GM12872 (cell line): ENCODE measurements at regions not wholly inside any gene's neighbourhood (a gene's known extent, or its start where the extent isn't known, plus 50 kb on each side); places are given as distances from the start of the nearest gene placed in this dataset.

ENCODE experiments used
- CTCF ChIP-seq: IDR thresholded peaks from 3 replicates; pipeline ENCODE4 v1.5.1; 2011; ENCODE audit warnings: low read depth, mild to moderate bottlenecking, low read length, moderate library complexity; ENCODE audit not compliant: insufficient read depth

- TF ChIP-seq CTCF, result no peak
Observed at GRCh38 chr1:65650682-65651081, 142.0 kb upstream of the PDE4B start.

DNA sequence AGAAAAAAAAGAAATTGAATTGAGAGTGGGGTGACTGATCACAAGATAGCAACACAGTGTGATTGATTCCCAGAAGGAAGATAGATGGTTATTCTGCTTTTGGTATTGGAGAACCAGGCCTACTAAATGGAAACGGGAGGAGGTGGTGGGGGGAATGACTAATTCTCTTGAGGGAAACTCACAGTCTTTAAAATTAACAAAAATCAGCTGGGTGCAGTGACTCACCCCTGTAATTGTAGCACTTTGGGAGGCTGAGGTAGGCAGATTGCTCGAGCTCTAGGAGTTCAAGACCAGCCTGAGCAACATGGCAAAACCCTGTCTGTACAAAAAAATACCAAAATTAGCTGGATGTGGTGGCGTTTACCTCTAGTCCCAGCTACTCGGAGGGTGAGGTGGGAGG, 134.6 kb upstream of the PDE4B start:
- no peak for TF ChIP-seq CTCF

DNA sequence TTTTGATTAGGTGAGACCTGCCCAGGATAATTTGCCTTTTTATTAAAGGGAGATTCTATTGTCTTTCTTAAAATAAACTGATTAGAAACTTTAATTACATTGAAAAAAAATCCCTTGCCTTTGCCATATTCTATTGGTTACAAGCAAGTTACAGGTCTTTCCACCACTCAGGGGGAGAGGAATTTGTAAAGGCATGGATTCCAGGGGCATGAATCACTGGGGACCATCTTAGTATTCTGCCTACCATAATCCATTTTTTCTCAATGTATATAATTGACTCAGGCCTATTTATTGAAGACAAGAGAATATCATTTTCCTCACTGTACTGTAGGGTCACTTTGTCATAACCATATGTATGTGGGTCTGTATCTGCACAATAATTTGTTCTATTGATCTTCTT, 124.3 kb upstream of the PDE4B start:
- TF ChIP-seq CTCF, result no peak

GRCh38 chr1:65670518-65670917, 122.2 kb upstream of the PDE4B start:
- no peak for TF ChIP-seq CTCF

DNA sequence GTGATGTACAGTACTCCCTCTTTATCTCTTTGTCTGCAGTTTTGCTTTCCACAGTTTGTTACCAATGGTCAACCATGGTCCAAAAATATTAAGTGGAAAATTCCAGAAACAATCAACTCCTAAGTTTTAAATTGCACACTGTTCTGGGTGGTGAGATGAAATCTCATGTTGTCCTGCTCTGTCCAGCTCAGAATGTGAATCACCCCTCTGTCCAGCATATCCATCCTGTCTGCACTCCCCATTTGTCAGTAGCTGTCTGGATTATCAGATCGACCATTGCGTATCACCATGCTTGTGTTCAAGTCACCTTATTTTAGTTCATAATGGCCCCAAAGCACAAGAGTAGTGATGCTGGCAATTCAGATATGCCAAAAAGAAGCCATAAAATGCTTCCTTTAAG, 118.2 kb upstream of the PDE4B start:
- TF ChIP-seq CTCF, result no peak

DNA sequence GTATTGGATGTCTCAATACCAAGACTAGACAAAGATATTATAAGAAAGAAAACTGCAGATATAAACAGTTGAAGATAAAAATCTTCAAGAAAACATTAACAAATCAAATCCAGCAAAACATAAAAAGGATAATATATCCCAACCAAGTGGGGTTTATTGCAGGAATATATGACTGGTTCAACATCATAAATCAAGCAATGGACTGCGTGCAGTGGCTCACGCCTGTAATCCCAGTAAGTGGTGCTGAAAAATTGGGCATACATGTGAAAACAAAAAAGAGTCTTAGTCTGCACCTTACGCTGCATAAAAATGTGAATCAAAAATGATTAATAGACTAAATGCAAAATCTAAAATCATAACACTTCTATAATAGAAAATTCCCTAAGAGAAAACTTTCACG, 112.9 kb upstream of the PDE4B start:
- TF ChIP-seq CTCF, result no peak

GRCh38 chr1:65681096-65681495, 111.6 kb upstream of the PDE4B start:
- TF ChIP-seq CTCF, result no peak
